Ishikawa (cell line): ENCODE measurements at regions not wholly inside any gene's neighbourhood (a gene's known extent, or its start where the extent isn't known, plus 50 kb on each side); places are given as distances from the start of the nearest gene placed in this dataset.

ENCODE experiments used
- CEBPB ChIP-seq: IDR thresholded peaks from 2 replicates; pipeline ENCODE4 v1.6.1; 2012
- CREB1 ChIP-seq: IDR thresholded peaks from 2 replicates; pipeline ENCODE4 v1.6.1; 2012; ENCODE audit warnings: low read depth
- EGR1 ChIP-seq: IDR thresholded peaks from 2 replicates; pipeline ENCODE4 v1.6.1; 2012
- EP300 ChIP-seq: IDR thresholded peaks from 2 replicates; pipeline ENCODE4 v1.6.1; 2012; ENCODE audit warnings: borderline replicate concordance
- FOXM1 ChIP-seq: IDR thresholded peaks from 2 replicates; pipeline ENCODE4 v1.6.1; 2012; ENCODE audit warnings: low read depth, borderline replicate concordance
- MAX ChIP-seq: IDR thresholded peaks from 2 replicates; pipeline ENCODE4 v1.6.1; 2012
- NFIC ChIP-seq: IDR thresholded peaks from 2 replicates; pipeline ENCODE4 v1.6.1; 2012
- RAD21 ChIP-seq: IDR thresholded peaks from 2 replicates; pipeline ENCODE4 v1.6.1; 2012; ENCODE audit warnings: low read depth
- REST ChIP-seq: IDR thresholded peaks from 2 replicates; pipeline ENCODE4 v1.6.1; 2012; ENCODE audit warnings: low read depth, mild to moderate bottlenecking
- TAF1 ChIP-seq: IDR thresholded peaks from 2 replicates; pipeline ENCODE4 v1.6.1; 2012; ENCODE audit warnings: low read depth, mild to moderate bottlenecking
- TCF12 ChIP-seq: IDR thresholded peaks from 2 replicates; pipeline ENCODE4 v1.6.1; 2012; ENCODE audit warnings: low read depth
- TEAD4 ChIP-seq: IDR thresholded peaks from 2 replicates; pipeline ENCODE4 v1.6.1; 2012
- USF1 ChIP-seq: IDR thresholded peaks from 2 replicates; pipeline ENCODE4 v1.6.1; 2012
- YY1 ChIP-seq: IDR thresholded peaks from 2 replicates; pipeline ENCODE4 v1.6.1; 2012; ENCODE audit warnings: low read depth
- ZBTB7A ChIP-seq: IDR thresholded peaks from 2 replicates; pipeline ENCODE4 v1.6.1; 2012; ENCODE audit warnings: low read depth

GRCh38 chr1:193680924-193681316, 494.5 kb upstream of the B3GALT2 start:
- TF ChIP-seq EP300 (no peak), ZBTB7A (no peak), MAX (no peak), TEAD4 (no peak), USF1 (no peak), NFIC (no peak), CEBPB (no peak), YY1 (no peak), REST (no peak), CREB1 (no peak), TCF12 (no peak), RAD21 (no peak), EGR1 (no peak), FOXM1 (no peak), TAF1 (no peak)

- no peak for TF ChIP-seq NFIC
- no peak for TF ChIP-seq CREB1
- no peak for TF ChIP-seq CEBPB
- TF ChIP-seq YY1: no peak
- TF ChIP-seq TAF1: no peak
- no peak for TF ChIP-seq USF1
- no peak for TF ChIP-seq RAD21
- no peak for TF ChIP-seq EGR1
- no peak for TF ChIP-seq REST
- no peak for TF ChIP-seq FOXM1
- no peak for TF ChIP-seq TEAD4
- no peak for TF ChIP-seq EP300
Observed at GRCh38 chr1:193680247-193680923, 494.0 kb upstream of the B3GALT2 start.

- TF ChIP-seq REST: no peak
- no peak for TF ChIP-seq TEAD4
- no peak for TF ChIP-seq EGR1
- no peak for TF ChIP-seq FOXM1
- no peak for TF ChIP-seq TCF12
Observed at GRCh38 chr1:193677874-193678273, 491.5 kb upstream of the B3GALT2 start.

GRCh38 chr1:193676996-193677549, 490.7 kb upstream of the B3GALT2 start:
- TF ChIP-seq EP300 (no peak), USF1 (no peak), NFIC (no peak)
